MM.1S (cell line): ENCODE measurements at regions not wholly inside any gene's neighbourhood (a gene's known extent, or its start where the extent isn't known, plus 50 kb on each side); places are given as distances from the start of the nearest gene placed in this dataset.

Source experiments
- DNase-seq: peaks from one replicate; pipeline ENCODE4 v3.0.0-alpha.2; 2015
- H2AFZ ChIP-seq: fragments of 300-600 bp; sonication (generic); 2 replicates; pipeline ENCODE4 v1.6.0; 2016; ENCODE audit warnings: antibody characterized with exemption, low read length
- H3F3A ChIP-seq: fragments of 300-600 bp; sonication (generic); 2 replicates; pipeline ENCODE4 v1.6.1; 2016; ENCODE audit warnings: mild to moderate bottlenecking, antibody characterized with exemption, low read length, moderate library complexity, mixed read lengths; ENCODE audit not compliant: insufficient read depth
- H3K27ac ChIP-seq: fragments of 300-600 bp; sonication (generic); 2 replicates; pipeline ENCODE4 v1.5.1; 2016; ENCODE audit warnings: mild to moderate bottlenecking, low read length
- H3K27me3 ChIP-seq: fragments of 300-600 bp; sonication (generic); replicated peaks from 2 replicates; pipeline ENCODE4 v1.6.0; 2016; ENCODE audit warnings: low read length; ENCODE audit not compliant: insufficient read depth
- H3K36me3 ChIP-seq: fragments of 300-600 bp; sonication (generic); replicated peaks from 2 replicates; pipeline ENCODE4 v1.6.1; 2016; ENCODE audit warnings: mild to moderate bottlenecking, low read length, mixed read lengths; ENCODE audit not compliant: insufficient read depth
- H3K4me1 ChIP-seq: fragments of 300-600 bp; sonication (generic); 2 replicates; pipeline ENCODE4 v1.6.1; 2016; ENCODE audit warnings: low read length, mixed read lengths
- H3K4me2 ChIP-seq: fragments of 300-600 bp; sonication (generic); 2 replicates; pipeline ENCODE4 v1.6.0; 2016; ENCODE audit warnings: low read depth, low read length
- H3K4me3 ChIP-seq: fragments of 300-600 bp; sonication (generic); 2 replicates; pipeline ENCODE4 v1.5.1; 2016; ENCODE audit warnings: low read length, mixed read lengths
- H3K79me2 ChIP-seq: fragments of 300-600 bp; sonication (generic); 2 replicates; pipeline ENCODE4 v1.6.1; 2016; ENCODE audit warnings: mixed run types, low read length, mixed read lengths
- H3K9ac ChIP-seq: fragments of 300-600 bp; sonication (generic); 2 replicates; pipeline ENCODE4 v1.6.1; 2016; ENCODE audit warnings: low read length, mixed read lengths
- H3K9me2 ChIP-seq: fragments of 300-600 bp; sonication (generic); replicated peaks from 2 replicates; pipeline ENCODE4 v1.6.1; 2016; ENCODE audit warnings: mild to moderate bottlenecking, low read length, mixed read lengths; ENCODE audit not compliant: insufficient read depth
- H3K9me3 ChIP-seq: fragments of 300-600 bp; sonication (generic); replicated peaks from 2 replicates; pipeline ENCODE4 v1.6.1; 2016; ENCODE audit warnings: mild to moderate bottlenecking, low read length, mixed read lengths; ENCODE audit not compliant: insufficient read depth
- H4K20me1 ChIP-seq: fragments of 300-600 bp; sonication (generic); 2 replicates; pipeline ENCODE4 v1.6.1; 2016; ENCODE audit warnings: mild to moderate bottlenecking, low read length, moderate library complexity, mixed read lengths; ENCODE audit not compliant: insufficient read depth
- EZH2 ChIP-seq: fragments of 300-600 bp; sonication (generic); optimal IDR thresholded peaks from 2 replicates; pipeline ENCODE3; 2017; ENCODE audit warnings: low read depth, mild to moderate bottlenecking, antibody characterized with exemption, low read length, mixed read lengths
- EZH2phosphoT487 ChIP-seq: fragments of 300-600 bp; sonication (generic); IDR thresholded peaks from 2 replicates; pipeline ENCODE4 v1.6.1; 2018; ENCODE audit warnings: antibody characterized with exemption, low read length
- TF ChIP-seq, protein P1 (sequence below): fragments of 300-600 bp; sonication (generic); IDR thresholded peaks from 2 replicates; pipeline ENCODE4 v1.5.1; 2016; ENCODE audit warnings: antibody characterized with exemption, low read length, mixed read lengths

GRCh38 chr3:145801696-145802095 lies 359.3 kb downstream of the PLOD2 start:
- H3K9me2 ChIP-seq = no peaks in the 10 kb centered on the region
- no peaks in the 10 kb centered on the region; the same call in 1 of the 2 replicates for H4K20me1 ChIP-seq
- H3K27me3 ChIP-seq = no peaks in the 10 kb centered on the region
- H3F3A ChIP-seq = no peaks in the 10 kb centered on the region
- no peaks in the 10 kb centered on the region for H3K36me3 ChIP-seq
- H3K9ac ChIP-seq = no peak overlapping the region
- no peaks in the 10 kb centered on the region for H3K4me1 ChIP-seq
- H3K4me2 ChIP-seq = no peak overlapping the region
- DNase-seq = no peak
- TF ChIP-seq EZH2 = no peak
- no peak for TF ChIP-seq EZH2phosphoT487
- no peak overlapping the region for H3K27ac ChIP-seq
- no peaks in the 10 kb centered on the region for H3K9me3 ChIP-seq
- H3K4me3 ChIP-seq = no peak overlapping the region
- H2AFZ ChIP-seq = no peak overlapping the region
- no peaks in the 10 kb centered on the region for H3K79me2 ChIP-seq

- no peaks in the 10 kb centered on the region for H3K4me1 ChIP-seq
- no peaks in the 10 kb centered on the region for H3K27me3 ChIP-seq
- H3K79me2 ChIP-seq = no peaks in the 10 kb centered on the region
- no peak overlapping the region for H3K27ac ChIP-seq
- no peak overlapping the region for H3K4me2 ChIP-seq
- no peak overlapping the region for H2AFZ ChIP-seq
- no peaks in the 10 kb centered on the region; the same call in 1 of the 2 replicates for H4K20me1 ChIP-seq
- no peaks in the 10 kb centered on the region for H3K36me3 ChIP-seq
- no peaks in the 10 kb centered on the region for H3F3A ChIP-seq
- H3K4me3 ChIP-seq = no peak overlapping the region
- H3K9me3 ChIP-seq = no peaks in the 10 kb centered on the region
- DNase-seq = no peak
- H3K9me2 ChIP-seq = no peaks in the 10 kb centered on the region
- TF ChIP-seq EZH2 (no peak), EZH2phosphoT487 (no peak)
- TF ChIP-seq, protein P1, sequence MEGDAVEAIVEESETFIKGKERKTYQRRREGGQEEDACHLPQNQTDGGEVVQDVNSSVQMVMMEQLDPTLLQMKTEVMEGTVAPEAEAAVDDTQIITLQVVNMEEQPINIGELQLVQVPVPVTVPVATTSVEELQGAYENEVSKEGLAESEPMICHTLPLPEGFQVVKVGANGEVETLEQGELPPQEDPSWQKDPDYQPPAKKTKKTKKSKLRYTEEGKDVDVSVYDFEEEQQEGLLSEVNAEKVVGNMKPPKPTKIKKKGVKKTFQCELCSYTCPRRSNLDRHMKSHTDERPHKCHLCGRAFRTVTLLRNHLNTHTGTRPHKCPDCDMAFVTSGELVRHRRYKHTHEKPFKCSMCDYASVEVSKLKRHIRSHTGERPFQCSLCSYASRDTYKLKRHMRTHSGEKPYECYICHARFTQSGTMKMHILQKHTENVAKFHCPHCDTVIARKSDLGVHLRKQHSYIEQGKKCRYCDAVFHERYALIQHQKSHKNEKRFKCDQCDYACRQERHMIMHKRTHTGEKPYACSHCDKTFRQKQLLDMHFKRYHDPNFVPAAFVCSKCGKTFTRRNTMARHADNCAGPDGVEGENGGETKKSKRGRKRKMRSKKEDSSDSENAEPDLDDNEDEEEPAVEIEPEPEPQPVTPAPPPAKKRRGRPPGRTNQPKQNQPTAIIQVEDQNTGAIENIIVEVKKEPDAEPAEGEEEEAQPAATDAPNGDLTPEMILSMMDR = no peak
- H3K9ac ChIP-seq = no peak overlapping the region
These were observed 353.0 kb downstream of the PLOD2 start for GRCh38 chr3:145807990-145808389.

DNA sequence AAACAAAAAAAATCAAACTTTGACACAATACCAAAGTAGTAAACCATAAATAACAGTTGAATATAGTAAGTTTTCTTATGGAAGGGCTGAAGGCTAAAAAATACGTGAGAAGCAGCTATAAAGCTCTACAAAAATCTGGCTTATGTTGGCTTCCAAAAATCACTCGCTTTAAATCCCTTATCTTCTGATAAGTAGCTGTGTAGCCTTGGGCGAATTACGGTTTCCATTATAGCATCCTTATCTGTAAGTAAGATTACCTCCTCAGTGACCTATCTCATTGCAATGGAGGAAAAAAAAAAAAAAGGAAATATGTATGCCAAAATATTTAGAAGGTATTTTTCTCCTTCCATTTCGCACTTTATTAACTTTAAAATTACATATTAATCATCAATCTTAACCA lies 348.6 kb downstream of the PLOD2 start:
- no peak overlapping the region for H3K4me2 ChIP-seq
- no peaks in the 10 kb centered on the region for H3K9me2 ChIP-seq
- no peak for TF ChIP-seq EZH2phosphoT487
- DNase-seq = no peak
- H4K20me1 ChIP-seq = no peaks in the 10 kb centered on the region
- no peak overlapping the region for H3K27ac ChIP-seq
- H3K4me3 ChIP-seq = no peak overlapping the region
- no peaks in the 10 kb centered on the region for H3K9me3 ChIP-seq
- H2AFZ ChIP-seq = no peak overlapping the region
- H3K9ac ChIP-seq = no peak overlapping the region
- H3K79me2 ChIP-seq = no peaks in the 10 kb centered on the region
- H3F3A ChIP-seq = no peaks in the 10 kb centered on the region
- no peaks in the 10 kb centered on the region for H3K36me3 ChIP-seq
- no peaks in the 10 kb centered on the region for H3K4me1 ChIP-seq
- H3K27me3 ChIP-seq = 0 out of 2 replicates have a peak, but pooled peaks cover 3% of the 10 kb centered on the region

- no peak overlapping the region for H2AFZ ChIP-seq
- TF ChIP-seq, protein P1 = no peak
- TF ChIP-seq EZH2phosphoT487 = no peak
- TF ChIP-seq EZH2 = no peak
- no peak for DNase-seq
- H3K4me1 ChIP-seq = 0 out of 2 replicates have a peak, but pooled peaks cover 3% of the 10 kb centered on the region
- no peak overlapping the region for H3K4me2 ChIP-seq
- no peaks in the 10 kb centered on the region for H3K36me3 ChIP-seq
- H3K9ac ChIP-seq = no peak overlapping the region
- 0 out of 2 replicates have a peak, but pooled peaks cover 3% of the 10 kb centered on the region for H3K27me3 ChIP-seq
- H3K27ac ChIP-seq = no peak overlapping the region
- no peaks in the 10 kb centered on the region for H3K9me3 ChIP-seq
- H3F3A ChIP-seq = no peaks in the 10 kb centered on the region; the same call in 1 of the 2 replicates
- H3K79me2 ChIP-seq = no peaks in the 10 kb centered on the region
- H3K4me3 ChIP-seq = no peak overlapping the region
- no peaks in the 10 kb centered on the region for H4K20me1 ChIP-seq
- H3K9me2 ChIP-seq = no peaks in the 10 kb centered on the region
These were observed 345.1 kb downstream of the PLOD2 start for GRCh38 chr3:145815707-145816413.
